ENCODE measurements at regions not wholly inside any gene's neighbourhood (a gene's known extent, or its start where the extent isn't known, plus 50 kb on each side); places are given as distances from the start of the nearest gene placed in this dataset.

GRCh38 chr18:65398347-65399075 lies 352.3 kb upstream of the CDH7 start:
- TF ChIP-seq CTCF (IDR thresholded peaks at IDR 0.05) (no peak), ZFX (IDR thresholded peaks at IDR 0.05; ENCODE audit: borderline replicate concordance) (no peak)

All from 22Rv1 (cell line).